ENCODE measurements at regions not wholly inside any gene's neighbourhood (a gene's known extent, or its start where the extent isn't known, plus 50 kb on each side); places are given as distances from the start of the nearest gene placed in this dataset.

DNA sequence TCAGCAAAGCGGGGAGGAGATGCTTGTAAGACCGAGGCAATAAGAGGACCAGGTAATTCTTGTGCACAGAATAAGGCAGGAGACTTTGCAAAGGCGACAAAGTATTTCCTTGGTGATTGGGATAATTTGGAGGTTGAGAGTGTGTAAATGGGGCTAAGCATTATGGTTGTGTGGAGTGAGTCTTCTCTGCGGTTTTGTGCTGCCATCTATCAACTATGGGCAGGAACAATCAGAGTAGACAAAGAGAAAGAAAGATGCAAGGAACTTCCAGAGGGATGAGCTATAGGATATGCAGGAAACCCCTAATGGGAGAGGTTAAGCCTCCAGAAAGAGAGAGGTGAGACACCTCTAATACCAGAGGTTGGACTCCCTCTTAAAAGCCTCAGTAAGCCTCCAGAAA is 339.8 kb downstream of the PAPSS1 start:
- Mint-ChIP-seq H3K9me3 (peaks cover 2 to 9% (median 7%) of the 10 kb centered on the region in 7 donors), H3K36me3 (no peaks in the 10 kb centered on the region), H3K27me3 (ENCODE audit: low read depth in 3 of 3) (no peaks in the 10 kb centered on the region), H3K4me3 (no peak overlapping the region), H3K4me1 (no peaks in the 10 kb centered on the region), H3K27ac (no peak overlapping the region)
- TF ChIP-seq, protein P1, sequence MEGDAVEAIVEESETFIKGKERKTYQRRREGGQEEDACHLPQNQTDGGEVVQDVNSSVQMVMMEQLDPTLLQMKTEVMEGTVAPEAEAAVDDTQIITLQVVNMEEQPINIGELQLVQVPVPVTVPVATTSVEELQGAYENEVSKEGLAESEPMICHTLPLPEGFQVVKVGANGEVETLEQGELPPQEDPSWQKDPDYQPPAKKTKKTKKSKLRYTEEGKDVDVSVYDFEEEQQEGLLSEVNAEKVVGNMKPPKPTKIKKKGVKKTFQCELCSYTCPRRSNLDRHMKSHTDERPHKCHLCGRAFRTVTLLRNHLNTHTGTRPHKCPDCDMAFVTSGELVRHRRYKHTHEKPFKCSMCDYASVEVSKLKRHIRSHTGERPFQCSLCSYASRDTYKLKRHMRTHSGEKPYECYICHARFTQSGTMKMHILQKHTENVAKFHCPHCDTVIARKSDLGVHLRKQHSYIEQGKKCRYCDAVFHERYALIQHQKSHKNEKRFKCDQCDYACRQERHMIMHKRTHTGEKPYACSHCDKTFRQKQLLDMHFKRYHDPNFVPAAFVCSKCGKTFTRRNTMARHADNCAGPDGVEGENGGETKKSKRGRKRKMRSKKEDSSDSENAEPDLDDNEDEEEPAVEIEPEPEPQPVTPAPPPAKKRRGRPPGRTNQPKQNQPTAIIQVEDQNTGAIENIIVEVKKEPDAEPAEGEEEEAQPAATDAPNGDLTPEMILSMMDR (IDR thresholded peaks at IDR 0.05): no peak
- intact Hi-C loops (cut with micrococcal nuclease): no loop called here
- H3K27me3 ChIP-seq (ENCODE audit: control insufficient read depth in 2 of 2, insufficient read depth in 2 of 2, low read length in 2 of 2): no peaks in the 10 kb centered on the region
- no peaks in the 10 kb centered on the region for H4K20me1 ChIP-seq (ENCODE audit: insufficient read depth, low read length)
- H3K4me2 ChIP-seq (replicated peaks; ENCODE audit: extremely low read depth, low read length, poor library complexity, severe bottlenecking): no peak overlapping the region
- no peak overlapping the region for H2AFZ ChIP-seq (ENCODE audit: insufficient read depth, low read depth, low read length, poor library complexity, severe bottlenecking)
- 86% methylated on average over 4 of the region's 4 CpGs for WGBS (ENCODE audit: insufficient coverage)
- H3K79me2 ChIP-seq (ENCODE audit: insufficient read depth, low read length): no peaks in the 10 kb centered on the region
- H3K27ac ChIP-seq (ENCODE audit: low read depth in 1 of 2, low read length in 2 of 2): no peak overlapping the region
- no peak for DNase-seq
- H3K9me3 ChIP-seq (replicated peaks in 1 of 2; ENCODE audit: control insufficient read depth in 1 of 2, insufficient read depth in 1 of 2, low read length in 2 of 2): peaks cover 3 to 4% of the 10 kb centered on the region in 2 donors
- no peak overlapping the region for H3K9ac ChIP-seq (ENCODE audit: insufficient read depth, low read length, poor library complexity, severe bottlenecking)
- H3K4me3 ChIP-seq (replicated peaks in 1 of 3; ENCODE audit: low read depth in 2 of 3, low read length in 3 of 3): no peak overlapping the region
- H3K36me3 ChIP-seq (replicated peaks in 1 of 2; ENCODE audit: control insufficient read depth in 1 of 2, insufficient read depth in 2 of 2, low read length in 2 of 2): no peaks in the 10 kb centered on the region
- no peaks in the 10 kb centered on the region for H3K4me1 ChIP-seq (ENCODE audit: control insufficient read depth in 1 of 2, insufficient read depth in 2 of 2, low read length in 2 of 2)

DNA sequence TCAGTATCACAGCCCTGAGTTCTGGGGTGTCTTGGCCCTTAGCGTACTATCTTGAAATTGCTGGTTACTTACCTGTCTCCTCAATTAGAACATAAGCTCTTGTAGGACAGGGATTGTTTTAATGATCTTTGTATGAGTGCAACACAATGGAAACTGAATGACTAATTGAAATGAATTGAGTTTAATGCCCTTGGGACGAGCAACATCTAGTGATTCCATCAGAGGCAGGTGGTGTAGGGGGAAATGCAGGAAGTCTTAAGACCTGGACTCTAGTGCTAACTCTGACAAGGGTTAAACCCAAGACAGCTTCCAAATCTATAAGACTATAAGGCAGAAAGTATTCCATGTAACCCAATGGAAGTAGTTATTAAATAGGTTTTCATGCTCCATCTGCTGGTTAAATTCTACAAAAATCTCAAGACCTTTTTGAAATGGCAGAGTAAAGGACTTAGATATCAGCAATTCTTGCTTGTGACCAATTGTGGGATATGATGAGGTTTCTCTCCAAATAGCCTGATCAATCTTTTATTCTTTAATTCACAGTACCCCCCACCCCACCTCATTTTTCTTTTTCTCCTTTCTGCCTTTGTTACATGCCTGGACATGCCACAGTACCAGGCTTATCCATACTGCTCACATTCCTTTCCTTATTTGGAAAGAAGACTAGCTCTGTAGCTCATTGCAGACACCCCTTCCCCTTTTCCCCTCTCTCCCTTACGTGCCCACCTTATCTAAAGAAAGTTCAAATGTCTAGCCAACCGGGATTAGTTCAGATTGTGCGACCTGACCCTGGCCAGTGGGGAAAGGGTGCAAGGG is 340.8 kb downstream of the PAPSS1 start:
- H3K27ac Mint-ChIP-seq: no peak overlapping the region
- Histone ChIP-seq H4K20me1 (ENCODE audit: insufficient read depth, low read length) (no peaks in the 10 kb centered on the region), H3K4me1 (ENCODE audit: control insufficient read depth in 1 of 2, insufficient read depth in 2 of 2, low read length in 2 of 2) (no peaks in the 10 kb centered on the region), H3K4me3 (replicated peaks in 1 of 3; ENCODE audit: low read depth in 2 of 3, low read length in 3 of 3) (no peak overlapping the region), H3K27me3 (ENCODE audit: control insufficient read depth in 2 of 2, insufficient read depth in 2 of 2, low read length in 2 of 2) (no peaks in the 10 kb centered on the region), H3K4me2 (replicated peaks; ENCODE audit: extremely low read depth, low read length, poor library complexity, severe bottlenecking) (no peak overlapping the region), H3K27ac (ENCODE audit: low read depth in 1 of 2, low read length in 2 of 2) (no peak overlapping the region), H2AFZ (ENCODE audit: insufficient read depth, low read depth, low read length, poor library complexity, severe bottlenecking) (no peak overlapping the region), H3K9me3 (replicated peaks in 1 of 2; ENCODE audit: control insufficient read depth in 1 of 2, insufficient read depth in 1 of 2, low read length in 2 of 2) (peaks cover 3 to 4% of the 10 kb centered on the region in 2 donors), H3K79me2 (ENCODE audit: insufficient read depth, low read length) (no peaks in the 10 kb centered on the region), H3K9ac (ENCODE audit: insufficient read depth, low read length, poor library complexity, severe bottlenecking) (no peak overlapping the region), H3K36me3 (replicated peaks in 1 of 2; ENCODE audit: control insufficient read depth in 1 of 2, insufficient read depth in 2 of 2, low read length in 2 of 2) (no peaks in the 10 kb centered on the region)
- 100% methylated on average over 1 of the region's 5 CpGs for WGBS (ENCODE audit: insufficient coverage)
- no peaks in the 10 kb centered on the region for H3K4me1 Mint-ChIP-seq
- no peak for DNase-seq
- H3K9me3 Mint-ChIP-seq: peaks cover 2 to 9% (median 5%) of the 10 kb centered on the region in 7 donors
- TF ChIP-seq, protein P1 (IDR thresholded peaks at IDR 0.05): no peak
- no peaks in the 10 kb centered on the region for H3K36me3 Mint-ChIP-seq
- no peak overlapping the region for H3K4me3 Mint-ChIP-seq
- intact Hi-C loops (cut with micrococcal nuclease): no loop called here
- no peaks in the 10 kb centered on the region for H3K27me3 Mint-ChIP-seq (ENCODE audit: low read depth in 3 of 3)
